A549 (cell line): ENCODE measurements at regions not wholly inside any gene's neighbourhood (a gene's known extent, or its start where the extent isn't known, plus 50 kb on each side); places are given as distances from the start of the nearest gene placed in this dataset.

ENCODE experiments used
- ATAC-seq, 2 experiments: fragments of 200-7000 bp in 1 of 2; fragments of >200 bp in 1 of 2; cut with Nextera tagmentation in 1 of 2; cut with Tn5 transposase in 1 of 2; 3 replicates each; pipeline versions ENCODE4 v1.8.0 to v1.9.1; 2018 to 2020; ENCODE audit warnings: mild to moderate bottlenecking in 1 of 2, moderate library complexity in 1 of 2
- CTCF ChIA-PET: fragments of 300-600 bp; sonication (Branson Sonifier 250); formaldehyde crosslinking; extraction: SDS; loops from one replicate; lab custom pipeline; 2021; ENCODE audit warnings: antibody characterized with exemption, inconsistent platforms; lab: Yijun Ruan, JAX
- POLR2A ChIA-PET: fragments of 350-600 bp; formaldehyde crosslinking; extraction: SDS; loops from one replicate; lab custom pipeline; 2021; ENCODE audit warnings: antibody characterized with exemption, inconsistent platforms; lab: Yijun Ruan, JAX
- DNase-seq, 2 experiments: peaks; one replicate each; pipeline versions ENCODE4 v3.0.0 to v3.0.0-alpha.2; 2011 to 2016; ENCODE audit warnings: low read depth in 1 of 2, low spot score in 1 of 2
- FAIRE-seq: peaks from 2 replicates; lab custom pipeline; 2011; peaks lifted over from hg19 to GRCh38; lab: Jason Lieb, UNC
- H3K27ac ChIP-seq, 2 experiments: fragments of >200 bp; sonication (Bioruptor Twin); formaldehyde crosslinking; 3 replicates each; pipeline ENCODE4 v1.5.1; 2016 to 2017
- H3K4me1 ChIP-seq: fragments of >200 bp; sonication (Bioruptor Twin); formaldehyde crosslinking; 3 replicates; pipeline ENCODE4 v1.6.1; 2016
- H3K4me2 ChIP-seq: fragments of >200 bp; sonication (Bioruptor Twin); formaldehyde crosslinking; 3 replicates; pipeline ENCODE4 v1.6.1; 2016
- H3K4me3 ChIP-seq: fragments of >200 bp; sonication (Bioruptor Twin); formaldehyde crosslinking; 3 replicates; pipeline ENCODE4 v1.5.1; 2016
- H3K9me3 ChIP-seq: fragments of >200 bp; sonication (Bioruptor Twin); formaldehyde crosslinking; 3 replicates; pipeline ENCODE4 v1.6.1; 2016
- BHLHE40 ChIP-seq: IDR thresholded peaks from 2 replicates; pipeline ENCODE4 v1.6.1; 2012; ENCODE audit warnings: low read depth, low read length, inconsistent platforms
- CHD2 ChIP-seq: fragments of 150-350 bp; IDR thresholded peaks from 2 replicates; pipeline ENCODE4 v1.6.1; 2014; ENCODE audit warnings: low read length; ENCODE audit not compliant: partially characterized antibody
- CHD4 ChIP-seq: fragments of 200-600 bp; sonication (generic); IDR thresholded peaks from 2 replicates; pipeline ENCODE4 v1.6.1; 2016; ENCODE audit warnings: antibody characterized with exemption, mild to moderate bottlenecking, borderline replicate concordance
- ESRRA ChIP-seq: fragments of 150-350 bp; IDR thresholded peaks from 2 replicates; pipeline ENCODE4 v1.6.1; 2014; ENCODE audit warnings: mild to moderate bottlenecking, low read length, borderline replicate concordance
- FOXS1 ChIP-seq: fragments of 250-450 bp; sonication (Bioruptor Pico); IDR thresholded peaks from 2 replicates; pipeline ENCODE4 v1.5.0; 2020; ENCODE audit warnings: mild to moderate bottlenecking, moderate library complexity
- GATA3 ChIP-seq: IDR thresholded peaks from 2 replicates; pipeline ENCODE4 v1.6.1; 2012; ENCODE audit warnings: borderline replicate concordance
- HOXA7 ChIP-seq: fragments of 250-450 bp; sonication (Bioruptor Pico); IDR thresholded peaks from 2 replicates; pipeline ENCODE4 v1.5.0; 2020; ENCODE audit warnings: mild to moderate bottlenecking, moderate library complexity
- HOXB13 ChIP-seq: fragments of 250-450 bp; sonication (Bioruptor Pico); IDR thresholded peaks from 2 replicates; pipeline ENCODE4 v1.5.0; 2020; ENCODE audit warnings: low read depth, mild to moderate bottlenecking, moderate library complexity
- JUN ChIP-seq, 2 experiments: fragments of >200 bp; sonication (Bioruptor Twin); formaldehyde crosslinking; IDR thresholded peaks; 2 replicates in 1 of 2; 3 replicates in 1 of 2; pipeline ENCODE4 v1.6.1; 2016 to 2017
- KDM5A ChIP-seq: fragments of 200-600 bp; sonication (generic); IDR thresholded peaks from 2 replicates; pipeline ENCODE4 v1.6.1; 2016; ENCODE audit warnings: antibody characterized with exemption, mild to moderate bottlenecking
- MAZ ChIP-seq: fragments of 150-350 bp; IDR thresholded peaks from 2 replicates; pipeline ENCODE4 v1.6.1; 2014; ENCODE audit warnings: antibody characterized with exemption, low read depth, low read length, borderline replicate concordance
- NPAS2 ChIP-seq: fragments of 250-450 bp; sonication (Bioruptor Pico); IDR thresholded peaks from 2 replicates; pipeline ENCODE4 v1.8.0; 2022; ENCODE audit warnings: mild to moderate bottlenecking, moderate library complexity, borderline replicate concordance
- NR3C1 ChIP-seq: fragments of >200 bp; sonication (Bioruptor Twin); formaldehyde crosslinking; IDR thresholded peaks from 3 replicates; pipeline ENCODE4 v1.6.1; 2017
- PHF8 ChIP-seq: fragments of 200-600 bp; sonication (generic); IDR thresholded peaks from 2 replicates; pipeline ENCODE4 v1.6.1; 2016; ENCODE audit warnings: low read depth, mild to moderate bottlenecking, antibody characterized with exemption, moderate library complexity, borderline replicate concordance
- POLR2A ChIP-seq: IDR thresholded peaks from 2 replicates; pipeline ENCODE4 v1.6.1; 2012; ENCODE audit warnings: mild to moderate bottlenecking, low read length
- RAD21 ChIP-seq, 2 experiments: fragments of >200 bp in 1 of 2; sonication (Bioruptor Twin) in 1 of 2; formaldehyde crosslinking in 1 of 2; IDR thresholded peaks in 1 of 2; conservative IDR thresholded peaks in 1 of 2; 2 replicates in 1 of 2; 3 replicates in 1 of 2; pipeline ENCODE4 v1.6.1; 2012 to 2018; ENCODE audit warnings: inconsistent platforms in 1 of 2
- RARB ChIP-seq: fragments of 250-450 bp; sonication (Bioruptor Pico); IDR thresholded peaks from 2 replicates; pipeline ENCODE4 v1.8.0; 2021; ENCODE audit warnings: mild to moderate bottlenecking, moderate library complexity
- RCOR1 ChIP-seq: fragments of 150-350 bp; IDR thresholded peaks from 2 replicates; pipeline ENCODE4 v1.6.1; 2014; ENCODE audit warnings: antibody characterized with exemption, low read length, low read depth
- SREBF2 ChIP-seq: fragments of 450-650 bp; IDR thresholded peaks from 2 replicates; pipeline ENCODE4 v1.6.1; 2014; ENCODE audit warnings: mild to moderate bottlenecking, moderate library complexity
- TFCP2L1 ChIP-seq: fragments of 250-450 bp; sonication (Bioruptor Pico); IDR thresholded peaks from 2 replicates; pipeline ENCODE4 v1.5.0; 2021; ENCODE audit warnings: mild to moderate bottlenecking
- TP53 ChIP-seq: fragments of 250-450 bp; sonication (Bioruptor Pico); IDR thresholded peaks from 2 replicates; pipeline ENCODE4 v1.5.0; 2021; ENCODE audit warnings: mild to moderate bottlenecking, moderate library complexity
- ZC3H11A ChIP-seq: fragments of 450-650 bp; IDR thresholded peaks from 2 replicates; pipeline ENCODE4 v1.6.1; 2014; ENCODE audit warnings: antibody characterized with exemption, mild to moderate bottlenecking
- WGBS: methylation state at CpG from one replicate; pipeline ENCODE4 v1.1.6; 2017; ENCODE audit errors: missing lambda C conversion rate; 5-methylcytosine and 5-hydroxymethylcytosine counted together
- TF ChIP-seq, protein P1 (sequence below): fragments of 250-450 bp; sonication (Bioruptor Pico); IDR thresholded peaks from 2 replicates; pipeline ENCODE4 v1.5.0; 2020; ENCODE audit warnings: low read depth, mild to moderate bottlenecking, moderate library complexity

DNA sequence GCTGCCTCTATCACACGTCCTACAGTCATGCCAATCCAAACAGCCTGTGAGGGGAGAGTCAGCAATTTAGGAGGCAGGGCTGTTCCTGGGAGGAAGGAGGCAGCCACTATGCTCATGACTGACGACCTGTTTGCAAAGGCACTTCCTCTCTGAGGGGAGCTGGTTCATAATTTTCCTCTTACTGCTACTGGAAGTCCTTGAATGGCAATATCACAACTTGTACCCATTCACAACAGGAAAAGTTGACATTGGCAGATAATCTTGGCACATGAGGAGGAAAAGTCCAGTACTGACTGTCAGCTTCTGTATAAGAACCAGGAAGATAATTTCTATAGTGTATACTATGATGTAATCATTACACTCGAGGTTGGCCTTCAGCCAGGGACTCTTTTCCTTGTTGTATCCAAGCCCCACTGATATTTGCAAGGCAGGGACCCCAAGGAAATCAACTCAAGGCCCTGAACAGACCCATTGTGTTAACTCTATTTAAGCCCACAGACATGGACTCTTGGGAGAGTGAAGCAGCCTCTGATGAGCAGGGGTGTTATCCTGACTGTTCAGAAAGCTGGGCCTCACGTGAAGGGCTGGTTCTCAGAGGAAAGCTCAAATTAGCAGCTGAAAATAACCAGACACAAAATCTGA lies 267.3 kb upstream of the ADAMTS9 start (continued):
- TF ChIP-seq, protein P1, sequence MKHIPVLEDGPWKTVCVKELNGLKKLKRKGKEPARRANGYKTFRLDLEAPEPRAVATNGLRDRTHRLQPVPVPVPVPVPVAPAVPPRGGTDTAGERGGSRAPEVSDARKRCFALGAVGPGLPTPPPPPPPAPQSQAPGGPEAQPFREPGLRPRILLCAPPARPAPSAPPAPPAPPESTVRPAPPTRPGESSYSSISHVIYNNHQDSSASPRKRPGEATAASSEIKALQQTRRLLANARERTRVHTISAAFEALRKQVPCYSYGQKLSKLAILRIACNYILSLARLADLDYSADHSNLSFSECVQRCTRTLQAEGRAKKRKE (CRISPR knock-in tag), result no peak
- TF ChIP-seq BHLHE40, result no peak
- no peak for TF ChIP-seq NR3C1
- no peak for TF ChIP-seq FOXS1
- TF ChIP-seq MAZ, result no peak

DNA sequence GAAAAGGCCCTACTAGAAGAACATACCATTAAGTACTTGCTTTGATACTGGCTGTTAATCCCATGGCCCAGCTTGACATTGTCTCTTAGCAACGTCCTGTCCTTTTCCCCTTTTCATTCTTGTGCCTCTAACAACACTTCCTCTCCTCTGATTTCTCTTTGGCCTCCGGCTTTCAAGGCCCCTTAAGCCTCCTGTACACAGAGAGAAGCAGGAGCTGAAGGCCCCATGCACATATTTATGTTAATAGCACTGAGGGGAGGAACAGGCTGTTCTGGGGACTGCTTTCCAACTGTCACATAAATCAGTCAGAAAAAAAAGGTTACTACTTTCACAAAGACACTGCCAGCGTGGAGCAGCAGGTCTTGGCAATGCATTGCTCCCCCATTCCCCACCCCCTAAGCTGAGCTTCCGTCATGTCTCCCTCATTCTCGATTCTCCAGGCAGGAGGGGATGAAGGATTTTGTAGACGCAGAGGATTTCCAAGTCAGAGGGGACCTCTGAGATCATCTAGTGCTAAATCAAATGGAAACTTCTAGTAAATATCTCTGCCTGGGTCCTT lies 257.4 kb upstream of the ADAMTS9 start:
- ATAC-seq (no peak), FAIRE-seq (no peak), DNase-seq (no peak)
- TF ChIP-seq HOXA7 (CRISPR knock-in tag) (no peak), BHLHE40 (no peak), RARB (CRISPR knock-in tag) (no peak), ZC3H11A (no peak), PHF8 (no peak)
- Histone ChIP-seq H3K4me1 (no peaks in the 10 kb centered on the region), H3K9me3 (no peaks in the 10 kb centered on the region), H3K4me3 (no peak overlapping the region), H3K27ac (no peak overlapping the region), H3K4me2 (no peak overlapping the region)
- 15% methylated on average over 6 of the region's 6 CpGs for WGBS
- ChIA-PET POLR2A (no interaction called here), CTCF (no interaction called here)

DNA sequence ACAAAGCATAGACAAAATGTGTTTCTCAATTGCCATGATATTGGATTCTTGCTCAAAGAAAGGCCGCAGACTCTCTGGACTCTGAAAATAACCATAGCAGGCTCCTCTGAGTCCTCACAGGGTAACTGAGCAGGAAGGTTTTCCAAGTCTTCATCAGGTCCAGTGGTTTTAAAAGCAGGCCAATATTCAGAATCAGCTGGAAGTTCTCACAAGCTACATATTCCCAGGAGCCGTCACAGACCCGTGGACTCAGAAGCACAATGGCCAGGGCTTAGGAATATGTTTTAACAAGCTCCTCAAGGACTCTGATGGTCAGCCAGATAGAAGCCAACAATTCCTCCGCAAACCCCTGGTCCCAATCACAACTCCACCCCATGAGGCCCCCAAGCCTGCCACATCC lies 256.1 kb upstream of the ADAMTS9 start:
- ChIA-PET POLR2A (no interaction called here), CTCF (interaction anchor here (0.6 kb wide), 1 partner anchor 414 kb away, joined by 7 read pairs; no protein-coding TSS in a partner anchor)
- no peaks in the 10 kb centered on the region for H3K9me3 ChIP-seq
- no peak overlapping the region for H3K4me3 ChIP-seq
- no peak overlapping the region for H3K27ac ChIP-seq
- FAIRE-seq (no peak), DNase-seq (no peak), ATAC-seq (no peak)
- 76% methylated on average over 4 of the region's 4 CpGs for WGBS
- no peaks in the 10 kb centered on the region for H3K4me1 ChIP-seq
- TF ChIP-seq POLR2A (no peak), GATA3 (no peak), TFCP2L1 (no peak), ZC3H11A (no peak), TP53 (CRISPR knock-in tag) (no peak), KDM5A (no peak), NPAS2 (no peak), RCOR1 (no peak), ESRRA (no peak), CHD2 (no peak), PHF8 (no peak), CHD4 (no peak), JUN (IDR thresholded peaks at IDR 0.05) (no peak), HOXB13 (CRISPR knock-in tag) (no peak), SREBF2 (no peak), RAD21 (conservative IDR thresholded peaks at IDR 0.05 in 1 of 2, IDR thresholded peaks at IDR 0.05 in 1 of 2) (no peak)
- TF ChIP-seq, all 56 proteins: peak for 0
- H3K4me2 ChIP-seq, result no peak overlapping the region
